ENCODE measurements at regions not wholly inside any gene's neighbourhood (a gene's known extent, or its start where the extent isn't known, plus 50 kb on each side); places are given as distances from the start of the nearest gene placed in this dataset.

DNA sequence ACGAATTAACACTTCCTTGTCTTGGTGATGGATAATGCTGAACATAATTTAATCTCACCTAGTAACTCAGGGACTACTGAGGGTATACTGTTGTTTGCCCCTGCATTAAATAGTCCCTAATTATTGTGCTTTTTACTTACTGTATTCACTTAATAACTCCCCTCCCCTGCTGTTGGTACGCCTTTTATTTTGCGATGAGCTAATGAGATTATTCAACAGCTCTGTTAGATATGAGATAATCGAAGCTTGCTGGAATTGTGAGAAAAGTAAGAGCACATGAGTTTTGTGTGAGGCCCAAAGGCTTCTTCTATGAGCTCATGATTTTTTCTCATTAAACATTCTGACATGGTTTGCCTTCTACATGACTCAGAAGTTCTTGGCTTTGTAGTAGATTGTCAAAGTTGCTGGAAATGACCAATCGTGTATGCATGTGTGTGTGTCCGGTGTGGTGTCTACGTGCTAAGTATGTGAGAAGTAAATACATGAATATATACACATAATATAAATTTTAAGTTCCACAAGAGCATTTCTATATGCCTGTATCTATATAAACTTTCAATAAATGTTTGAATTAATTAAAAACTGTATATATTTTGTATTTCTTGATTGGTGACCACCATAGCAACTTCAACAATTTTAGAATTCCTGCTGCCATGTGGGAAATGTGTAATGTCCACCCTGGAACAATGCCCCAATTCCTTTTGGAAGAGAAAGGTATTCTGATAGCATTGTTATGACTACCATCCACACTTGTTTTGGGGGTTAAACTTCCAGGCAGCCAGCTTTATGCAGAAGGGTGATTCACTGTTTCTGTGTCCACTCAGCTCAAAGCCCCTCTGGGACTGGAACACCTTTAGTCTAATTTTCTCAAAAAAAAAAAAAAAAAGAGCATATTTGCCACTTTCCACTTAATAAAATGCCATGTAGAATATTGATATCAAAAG lies 106.2 kb downstream of the SAMD9 start:
- Mint-ChIP-seq H3K27me3 (peaks cover 10% of the 10 kb centered on the region), H3K27ac (no peak overlapping the region), H3K36me3 (ENCODE audit: low read depth) (no peaks in the 10 kb centered on the region), H3K4me1 (no peaks in the 10 kb centered on the region), H3K9me3 (no peaks in the 10 kb centered on the region), H3K4me3 (no peak overlapping the region)
- CTCF ChIA-PET = interaction anchor here (0.5 to 1.0 kb wide), 3 partner anchors 43 to 551 kb away, joined by 3 read pairs; no protein-coding TSS in a partner anchor
- no peak for DNase-seq
- POLR2A ChIA-PET = no interaction called here

DNA sequence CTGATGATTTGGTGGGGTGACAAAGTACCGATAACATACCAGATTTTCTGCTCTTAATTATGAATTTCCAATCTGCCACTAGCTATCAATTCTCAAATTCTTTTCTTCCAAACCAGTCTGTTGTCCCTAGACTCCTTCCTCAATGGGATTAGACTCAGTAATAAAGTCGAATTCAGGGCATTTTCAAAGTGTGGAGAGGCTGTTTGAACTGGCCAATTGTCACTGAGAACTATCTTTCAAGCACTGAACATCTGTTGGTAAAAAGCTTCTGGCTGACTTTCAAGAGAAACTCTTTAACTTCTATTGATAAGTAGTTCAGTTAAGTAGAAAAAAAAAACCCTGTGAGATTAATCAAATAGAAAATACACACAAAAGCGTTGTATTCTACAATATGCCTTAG lies 108.9 kb downstream of the SAMD9 start:
- no peak for DNase-seq
- ChIA-PET CTCF (no interaction called here), POLR2A (no interaction called here)
- no peak overlapping the region for H3K27ac Mint-ChIP-seq
- peaks cover 2% of the 10 kb centered on the region for H3K9me3 Mint-ChIP-seq
- H3K36me3 Mint-ChIP-seq (ENCODE audit: low read depth) = no peaks in the 10 kb centered on the region
- no peak overlapping the region for H3K4me3 Mint-ChIP-seq
- H3K4me1 Mint-ChIP-seq = no peaks in the 10 kb centered on the region
- peaks cover 15% of the 10 kb centered on the region for H3K27me3 Mint-ChIP-seq

DNA sequence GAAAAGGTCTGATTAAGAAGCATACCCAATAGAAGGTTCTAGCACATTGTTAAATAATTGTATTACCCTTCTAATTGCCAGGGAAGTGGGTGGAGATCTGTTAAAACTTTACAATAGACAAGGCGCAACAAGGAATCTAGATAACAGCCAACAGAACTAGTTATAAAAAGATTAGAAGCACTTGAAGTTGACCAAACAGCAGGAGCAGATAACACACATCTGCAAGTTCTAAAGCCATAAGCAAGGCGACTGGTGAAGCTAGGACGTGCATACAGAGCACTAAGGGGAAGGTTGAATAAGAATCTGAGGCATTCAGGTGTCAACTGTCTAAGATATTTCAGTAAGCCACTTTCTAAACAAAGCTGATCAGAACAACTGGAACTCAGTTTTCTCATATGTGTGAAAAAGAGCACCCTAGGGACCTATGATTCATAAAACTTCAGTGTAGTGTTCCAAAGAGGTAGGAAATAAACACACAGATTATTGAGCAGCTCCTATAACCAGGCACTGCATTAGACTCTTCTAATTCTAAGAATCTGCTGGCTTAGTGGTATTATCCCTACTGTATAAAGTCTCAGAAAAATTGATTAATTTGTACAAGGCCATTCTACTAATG lies 111.2 kb downstream of the SAMD9 start:
- Mint-ChIP-seq H3K36me3 (ENCODE audit: low read depth) (no peaks in the 10 kb centered on the region), H3K9me3 (peaks cover 2% of the 10 kb centered on the region)
- no peak for DNase-seq

DNA sequence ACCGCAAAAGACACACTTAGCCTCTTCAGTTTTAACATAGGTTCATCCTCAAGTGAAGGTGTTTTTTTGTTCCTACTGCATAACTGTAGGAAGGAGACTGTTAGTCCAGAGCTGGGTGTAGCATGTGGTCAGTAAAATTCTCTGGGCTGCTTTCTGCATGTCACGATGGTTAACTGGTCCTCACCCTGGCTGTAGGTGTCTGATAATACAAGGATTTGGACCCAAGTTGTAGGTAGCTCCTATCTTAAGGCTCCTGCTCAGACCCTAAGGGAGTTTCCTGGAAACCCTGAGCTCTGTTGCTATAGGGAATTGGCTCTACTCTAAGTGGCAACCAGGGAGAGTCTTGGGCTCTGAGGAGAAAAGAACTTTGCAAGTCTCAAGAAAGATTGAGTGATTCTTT lies 112.9 kb downstream of the SAMD9 start:
- peaks cover 17% of the 10 kb centered on the region for H3K27me3 Mint-ChIP-seq
- H3K4me3 Mint-ChIP-seq = no peak overlapping the region
- no peak overlapping the region for H3K27ac Mint-ChIP-seq
- peaks cover 2% of the 10 kb centered on the region for H3K9me3 Mint-ChIP-seq
- ChIA-PET POLR2A (no interaction called here), CTCF (no interaction called here)
- H3K36me3 Mint-ChIP-seq (ENCODE audit: low read depth) = no peaks in the 10 kb centered on the region
- DNase-seq = no peak
- H3K4me1 Mint-ChIP-seq = no peaks in the 10 kb centered on the region

More for the DNA sequence above, 111.2 kb downstream of the SAMD9 start:
- ChIA-PET CTCF (interaction anchor here (1.0 kb wide), 1 partner anchor 11 kb away, joined by 4 read pairs; no protein-coding TSS in a partner anchor), POLR2A (no interaction called here)
- Mint-ChIP-seq H3K27me3 (peaks cover 19% of the 10 kb centered on the region), H3K27ac (no peak overlapping the region), H3K4me3 (no peak overlapping the region), H3K4me1 (no peaks in the 10 kb centered on the region)

DNA sequence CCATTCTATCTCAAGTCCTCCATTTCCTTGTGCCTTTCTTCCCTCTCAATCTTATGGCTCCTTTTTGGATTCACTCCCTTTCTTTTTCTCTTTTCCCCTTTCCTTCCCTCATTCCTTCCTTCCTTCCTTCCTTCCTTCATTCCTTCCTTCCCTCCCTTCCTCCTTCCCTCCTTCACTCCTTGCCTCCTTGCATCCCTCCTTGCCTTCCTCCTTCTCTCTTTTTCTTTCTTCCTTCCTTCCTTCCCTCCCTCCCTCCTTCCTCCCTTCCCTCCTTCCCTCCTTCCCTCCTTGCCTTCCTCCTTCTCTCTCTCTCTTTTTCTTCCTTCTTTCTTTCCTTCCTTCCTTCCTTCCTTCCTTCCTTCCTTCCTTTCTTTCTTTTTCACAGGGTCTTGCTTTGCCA lies 120.1 kb downstream of the SAMD9 start:
- Mint-ChIP-seq H3K27me3 (peaks cover 17% of the 10 kb centered on the region), H3K9me3 (no peaks in the 10 kb centered on the region), H3K4me1 (no peaks in the 10 kb centered on the region), H3K4me3 (no peak overlapping the region), H3K27ac (no peak overlapping the region), H3K36me3 (ENCODE audit: low read depth) (no peaks in the 10 kb centered on the region)
- no peak for DNase-seq
- CTCF ChIA-PET = no interaction called here
- POLR2A ChIA-PET = no interaction called here

DNA sequence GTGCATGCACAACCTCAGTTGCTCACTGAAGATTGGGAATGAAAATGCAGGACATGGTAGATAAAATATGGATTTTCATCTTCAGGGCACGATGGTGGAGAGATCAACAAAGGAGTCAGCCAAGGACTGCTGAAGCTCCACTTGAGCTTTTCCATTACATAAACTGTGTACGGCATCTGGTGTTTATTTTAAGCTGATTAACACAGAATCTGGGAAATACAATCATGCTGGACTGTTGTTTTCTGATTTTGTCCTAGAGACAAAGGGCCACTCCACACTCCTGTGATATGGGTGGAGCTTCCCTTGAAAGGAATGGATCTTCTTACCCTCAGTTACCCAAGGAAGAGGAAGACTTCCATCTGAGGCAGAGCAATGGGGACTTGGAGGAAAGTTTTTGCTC lies 120.6 kb downstream of the SAMD9 start:
- Mint-ChIP-seq H3K4me3 (no peak overlapping the region), H3K27me3 (peaks cover 15% of the 10 kb centered on the region), H3K36me3 (ENCODE audit: low read depth) (no peaks in the 10 kb centered on the region), H3K4me1 (no peaks in the 10 kb centered on the region), H3K27ac (no peak overlapping the region), H3K9me3 (no peaks in the 10 kb centered on the region)
- no peak for DNase-seq
- POLR2A ChIA-PET = no interaction called here
- CTCF ChIA-PET = no interaction called here

DNA sequence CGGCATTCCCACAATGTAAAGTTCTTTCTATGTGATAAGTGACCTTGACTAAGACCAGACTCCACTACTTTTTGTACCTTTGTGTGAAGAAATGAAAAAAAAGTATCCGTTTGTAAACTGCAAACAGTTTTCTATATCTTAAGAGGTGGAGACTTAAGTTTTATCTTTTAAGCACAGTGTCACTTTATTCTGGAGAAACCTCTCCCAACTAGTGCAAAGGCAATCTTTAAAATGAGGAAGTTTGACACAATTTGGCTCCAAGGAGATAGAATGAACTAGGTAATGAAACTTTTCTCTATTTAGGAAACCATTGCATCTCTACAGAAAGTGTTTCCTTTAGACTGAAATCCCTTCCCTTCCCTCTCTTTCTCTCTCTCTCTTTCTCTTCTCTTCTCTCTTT lies 122.9 kb downstream of the SAMD9 start:
- H3K4me1 Mint-ChIP-seq = no peaks in the 10 kb centered on the region
- H3K27ac Mint-ChIP-seq = no peak overlapping the region
- no peak for DNase-seq
- no peak overlapping the region for H3K4me3 Mint-ChIP-seq
- H3K36me3 Mint-ChIP-seq (ENCODE audit: low read depth) = no peaks in the 10 kb centered on the region
- POLR2A ChIA-PET = no interaction called here
- CTCF ChIA-PET = no interaction called here
- H3K27me3 Mint-ChIP-seq = peaks cover 13% of the 10 kb centered on the region
- H3K9me3 Mint-ChIP-seq = no peaks in the 10 kb centered on the region

DNA sequence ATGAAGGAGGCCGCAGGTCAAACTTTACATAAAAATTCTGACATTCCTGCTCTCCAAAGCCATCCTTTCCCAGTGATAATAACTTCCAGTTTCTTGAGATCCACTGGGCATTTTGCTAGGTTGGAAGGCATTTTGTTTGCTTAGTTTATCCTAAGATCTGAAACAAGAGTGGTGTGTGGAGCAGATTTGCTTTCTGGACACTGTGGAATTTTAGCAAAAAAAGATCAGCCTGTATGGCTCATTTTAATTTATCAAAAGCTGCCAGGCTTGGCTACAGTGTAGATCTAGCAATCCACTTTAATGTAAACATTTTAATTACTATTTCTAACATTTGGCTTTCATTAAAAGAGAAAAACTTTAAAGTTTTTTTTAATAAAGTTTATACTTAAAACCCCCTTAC lies 124.8 kb downstream of the SAMD9 start:
- H3K4me1 Mint-ChIP-seq = no peaks in the 10 kb centered on the region
- DNase-seq = no peak
- ChIA-PET POLR2A (no interaction called here), CTCF (no interaction called here)
- peaks cover 1% of the 10 kb centered on the region for H3K27me3 Mint-ChIP-seq
- H3K27ac Mint-ChIP-seq = no peak overlapping the region
- no peaks in the 10 kb centered on the region for H3K36me3 Mint-ChIP-seq (ENCODE audit: low read depth)
- no peaks in the 10 kb centered on the region for H3K9me3 Mint-ChIP-seq
- H3K4me3 Mint-ChIP-seq = no peak overlapping the region

DNA sequence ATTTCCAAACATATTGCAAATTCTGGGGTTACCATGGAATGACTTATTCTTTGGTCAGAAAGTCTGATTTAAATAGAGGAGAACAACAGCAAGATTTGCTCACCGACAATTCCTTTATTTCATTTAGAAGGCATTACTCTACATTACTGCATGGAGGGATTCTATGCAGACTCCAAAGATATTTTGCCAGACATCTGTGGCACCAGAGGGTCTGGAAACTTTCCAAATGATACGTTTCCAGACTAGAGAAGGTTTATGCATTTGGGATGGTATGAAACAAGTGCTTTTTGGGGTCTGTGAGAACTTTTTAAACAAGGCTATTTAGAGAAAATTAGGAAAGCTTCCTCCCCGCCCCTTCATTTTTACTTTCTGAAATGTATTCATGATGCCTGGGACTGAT lies 125.3 kb downstream of the SAMD9 start:
- Mint-ChIP-seq H3K9me3 (no peaks in the 10 kb centered on the region), H3K36me3 (ENCODE audit: low read depth) (no peaks in the 10 kb centered on the region), H3K4me1 (no peaks in the 10 kb centered on the region), H3K27me3 (peaks cover 1% of the 10 kb centered on the region), H3K4me3 (no peak overlapping the region), H3K27ac (no peak overlapping the region)
- ChIA-PET CTCF (no interaction called here), POLR2A (no interaction called here)
- no peak for DNase-seq

DNA sequence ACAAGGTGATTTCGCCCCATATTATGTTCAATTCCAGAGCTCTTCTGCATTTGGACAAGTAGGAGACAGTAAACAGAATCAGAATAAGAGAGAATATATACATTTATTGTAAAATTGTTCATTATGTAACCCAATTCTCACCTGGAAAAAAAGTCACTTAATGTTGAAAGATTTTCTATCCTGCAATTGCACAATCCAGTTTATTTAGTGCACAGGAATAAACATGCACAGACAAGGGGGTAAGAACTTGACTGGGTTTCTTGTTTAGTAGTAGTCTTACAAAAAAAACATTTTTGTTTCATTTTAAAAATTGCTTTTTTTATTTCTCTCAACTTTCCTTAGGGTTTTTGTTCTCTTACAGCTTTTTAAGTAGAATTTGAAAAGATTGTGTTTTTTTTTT lies 126.6 kb downstream of the SAMD9 start:
- Mint-ChIP-seq H3K27ac (no peak overlapping the region), H3K36me3 (ENCODE audit: low read depth) (no peaks in the 10 kb centered on the region), H3K9me3 (no peaks in the 10 kb centered on the region), H3K4me3 (no peak overlapping the region), H3K27me3 (peaks cover 1% of the 10 kb centered on the region), H3K4me1 (no peaks in the 10 kb centered on the region)
- CTCF ChIA-PET = no interaction called here
- no peak for DNase-seq
- POLR2A ChIA-PET = no interaction called here

DNA sequence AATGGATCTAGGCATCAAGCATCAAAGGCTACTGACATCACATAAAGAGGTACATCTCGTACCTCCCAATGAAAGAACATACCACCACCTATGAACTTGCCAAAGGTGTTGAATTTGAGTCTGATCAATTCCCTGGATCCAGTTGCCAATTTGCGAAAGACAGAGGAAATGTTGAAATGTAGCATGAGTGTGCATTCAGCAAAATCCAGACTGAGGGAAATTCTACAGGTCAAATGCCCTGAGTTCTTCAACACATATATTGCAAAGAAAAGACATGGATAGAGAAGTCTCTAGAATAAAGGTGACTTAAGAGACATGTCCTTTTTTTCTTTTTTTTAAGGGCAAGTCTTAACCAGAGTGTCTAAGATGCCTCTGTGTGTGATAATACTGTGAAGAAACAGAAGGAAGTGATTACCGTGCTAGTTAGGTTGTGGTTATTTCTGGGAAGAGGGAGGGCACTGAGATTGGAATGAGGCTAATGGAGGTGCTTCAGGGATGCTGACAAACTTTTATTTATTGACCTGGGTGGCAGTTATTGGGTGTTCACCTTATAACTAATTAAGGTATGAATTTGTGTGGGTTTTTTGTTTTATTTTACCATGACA lies 128.7 kb downstream of the SAMD9 start:
- Mint-ChIP-seq H3K4me1 (no peaks in the 10 kb centered on the region), H3K9me3 (peaks cover 2% of the 10 kb centered on the region), H3K27ac (no peak overlapping the region), H3K4me3 (no peak overlapping the region), H3K36me3 (ENCODE audit: low read depth) (no peaks in the 10 kb centered on the region), H3K27me3 (peaks cover 4% of the 10 kb centered on the region)
- POLR2A ChIA-PET = no interaction called here
- DNase-seq = no peak
- CTCF ChIA-PET = no interaction called here

DNA sequence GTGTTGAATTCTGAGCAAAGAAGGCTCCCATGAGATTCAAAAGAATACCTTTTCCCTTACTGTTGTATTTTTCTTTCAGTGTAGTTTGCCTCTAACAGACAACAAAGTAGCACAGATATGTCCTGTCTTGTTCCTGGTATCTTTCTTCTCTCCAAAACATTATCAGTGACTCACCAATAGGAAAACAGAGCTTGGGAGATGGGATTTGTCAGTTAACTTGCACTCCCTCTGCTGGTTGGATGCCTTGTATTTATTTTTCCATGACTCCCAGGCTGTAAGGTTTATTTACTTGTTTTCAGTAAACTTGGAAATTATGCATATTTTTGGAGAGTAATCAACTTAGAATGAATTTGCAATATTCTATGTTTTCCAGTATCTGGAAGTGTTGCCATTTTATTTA lies 129.7 kb downstream of the SAMD9 start:
- H3K27me3 Mint-ChIP-seq = peaks cover 7% of the 10 kb centered on the region
- no peak overlapping the region for H3K27ac Mint-ChIP-seq
- ChIA-PET POLR2A (no interaction called here), CTCF (no interaction called here)
- DNase-seq = no peak
- peaks cover 3% of the 10 kb centered on the region for H3K36me3 Mint-ChIP-seq (ENCODE audit: low read depth)
- H3K4me1 Mint-ChIP-seq = no peaks in the 10 kb centered on the region
- H3K9me3 Mint-ChIP-seq = peaks cover 2% of the 10 kb centered on the region
- no peak overlapping the region for H3K4me3 Mint-ChIP-seq

DNA sequence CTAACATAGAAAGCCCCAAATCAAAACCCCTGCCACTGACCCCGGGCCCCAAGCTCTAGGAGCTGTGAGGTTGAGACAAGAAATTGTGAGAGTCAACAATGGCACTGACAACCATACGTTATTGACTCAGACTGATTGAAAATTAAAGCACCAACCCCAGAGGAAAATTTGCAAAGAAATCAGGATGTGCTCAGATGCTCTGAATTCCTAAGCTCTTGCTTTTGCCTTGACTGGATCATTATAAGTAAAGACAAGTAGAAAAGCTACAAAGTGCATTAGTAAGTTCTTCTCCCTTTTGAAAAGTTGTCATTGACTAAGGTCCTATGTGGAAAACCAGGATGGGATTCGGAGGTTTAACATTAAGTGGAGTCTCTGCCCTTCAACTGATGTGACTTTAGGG lies 130.2 kb downstream of the SAMD9 start:
- Mint-ChIP-seq H3K4me1 (no peaks in the 10 kb centered on the region), H3K27me3 (peaks cover 7% of the 10 kb centered on the region), H3K36me3 (ENCODE audit: low read depth) (peaks cover 3% of the 10 kb centered on the region), H3K27ac (no peak overlapping the region), H3K4me3 (no peak overlapping the region), H3K9me3 (peaks cover 2% of the 10 kb centered on the region)
- CTCF ChIA-PET = no interaction called here
- DNase-seq = no peak
- POLR2A ChIA-PET = no interaction called here

DNA sequence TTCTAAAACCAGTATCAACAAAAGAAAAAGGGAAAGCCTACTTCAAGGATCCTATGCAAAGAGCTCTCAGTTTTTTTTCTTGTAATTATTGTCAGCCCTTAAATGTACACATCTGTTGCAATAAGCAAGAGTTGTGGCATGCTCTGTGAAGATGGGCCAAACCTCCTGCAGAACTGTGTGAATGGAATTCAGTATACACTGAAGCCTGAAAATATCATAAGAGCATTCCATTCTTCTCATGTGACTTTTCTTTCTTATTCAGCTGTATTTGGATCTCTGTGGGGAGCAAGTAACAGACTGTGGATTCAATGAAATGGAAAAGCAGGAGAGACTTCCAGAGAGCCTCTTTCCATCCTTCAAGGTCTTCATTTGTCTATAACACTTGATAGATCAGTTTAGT lies 130.7 kb downstream of the SAMD9 start:
- H3K36me3 Mint-ChIP-seq (ENCODE audit: low read depth) = peaks cover 3% of the 10 kb centered on the region
- no peaks in the 10 kb centered on the region for H3K4me1 Mint-ChIP-seq
- H3K4me3 Mint-ChIP-seq = no peak overlapping the region
- peaks cover 2% of the 10 kb centered on the region for H3K9me3 Mint-ChIP-seq
- no peak overlapping the region for H3K27ac Mint-ChIP-seq
- ChIA-PET POLR2A (no interaction called here), CTCF (no interaction called here)
- H3K27me3 Mint-ChIP-seq = peaks cover 7% of the 10 kb centered on the region
- no peak for DNase-seq
